GM23338 (cell line): ENCODE measurements at regions not wholly inside any gene's neighbourhood (a gene's known extent, or its start where the extent isn't known, plus 50 kb on each side); places are given as distances from the start of the nearest gene placed in this dataset.
A peak's percentile ranks its signal among the peaks of the same experiment; 100 is the strongest.

Source experiments
- ATAC-seq: fragments of 200-7000 bp; cut with Tn5 transposase; 3 replicates; pipeline ENCODE4 v1.9.1; 2020
- DNase-seq: peaks from one replicate; pipeline ENCODE4 v3.0.0-alpha.2; 2015; ENCODE audit warnings: low spot score
- H2AFZ ChIP-seq: fragments of 200-600 bp; sonication (generic); 2 replicates; pipeline ENCODE4 v1.8.0; 2016; ENCODE audit warnings: antibody characterized with exemption, mild to moderate bottlenecking, moderate library complexity
- H3F3A ChIP-seq: fragments of 200-600 bp; sonication (generic); replicated peaks from 2 replicates; pipeline ENCODE4 v1.8.0; 2017; ENCODE audit warnings: antibody characterized with exemption, mixed run types, low read depth
- H3K27ac ChIP-seq: fragments of 200-600 bp; sonication (generic); 2 replicates; pipeline ENCODE4 v1.6.1; 2016; ENCODE audit warnings: low read depth
- H3K27me3 ChIP-seq: fragments of 200-600 bp; sonication (generic); 2 replicates; pipeline ENCODE4 v1.8.0; 2016; ENCODE audit warnings: mild to moderate bottlenecking, mixed run types, moderate library complexity; ENCODE audit not compliant: insufficient read depth
- H3K36me3 ChIP-seq: fragments of 200-600 bp; sonication (generic); 2 replicates; pipeline ENCODE4 v1.8.0; 2016; ENCODE audit warnings: mild to moderate bottlenecking; ENCODE audit not compliant: insufficient read depth
- H3K4me1 ChIP-seq: fragments of 200-600 bp; sonication (generic); 2 replicates; pipeline ENCODE4 v1.8.0; 2016; ENCODE audit warnings: mild to moderate bottlenecking, moderate library complexity; ENCODE audit not compliant: insufficient read depth
- H3K4me2 ChIP-seq: fragments of 200-600 bp; sonication (generic); 2 replicates; pipeline ENCODE4 v1.7.1; 2017; ENCODE audit warnings: mixed run types
- H3K4me3 ChIP-seq: fragments of 200-600 bp; sonication (generic); 2 replicates; pipeline ENCODE4 v1.6.1; 2016; ENCODE audit warnings: mixed run types
- H3K79me2 ChIP-seq: fragments of 200-600 bp; sonication (generic); replicated peaks from 2 replicates; pipeline ENCODE4 v1.8.0; 2017; ENCODE audit warnings: mild to moderate bottlenecking; ENCODE audit not compliant: insufficient read depth
- H3K9me2 ChIP-seq: fragments of 200-600 bp; sonication (generic); 2 replicates; pipeline ENCODE4 v1.8.0; 2017; ENCODE audit not compliant: insufficient read depth
- H4K20me1 ChIP-seq: fragments of 200-600 bp; sonication (generic); replicated peaks from 2 replicates; pipeline ENCODE4 v1.8.0; 2017; ENCODE audit warnings: mild to moderate bottlenecking; ENCODE audit not compliant: insufficient read depth
- H3K27ac Mint-ChIP-seq: 2 replicates; pipeline ENCODE4 v1.8.0; 2020; ENCODE audit warnings: inconsistent platforms, mild to moderate bottlenecking, moderate library complexity, mixed read lengths
- H3K27me3 Mint-ChIP-seq: 3 replicates; pipeline ENCODE4 v1.8.0; 2022; ENCODE audit warnings: low read depth, mild to moderate bottlenecking, moderate library complexity, mixed read lengths, inconsistent platforms; ENCODE audit not compliant: insufficient read depth, poor library complexity
- H3K36me3 Mint-ChIP-seq: 3 replicates; pipeline ENCODE4 v1.8.0; 2021; ENCODE audit warnings: low read depth, mild to moderate bottlenecking, inconsistent platforms, moderate library complexity, mixed read lengths
- H3K4me1 Mint-ChIP-seq: 3 replicates; pipeline ENCODE4 v1.8.0; 2020; ENCODE audit warnings: mild to moderate bottlenecking, inconsistent platforms, mixed read lengths
- H3K4me3 Mint-ChIP-seq: 3 replicates; pipeline ENCODE4 v1.8.0; 2021; ENCODE audit warnings: moderate library complexity, mild to moderate bottlenecking, inconsistent platforms, mixed read lengths
- H3K9me3 Mint-ChIP-seq: 3 replicates; pipeline ENCODE4 v1.8.0; 2020; ENCODE audit warnings: moderate library complexity, mild to moderate bottlenecking, inconsistent platforms, mixed read lengths
- CREB1 ChIP-seq: fragments of 250-450 bp; sonication (Bioruptor Pico); IDR thresholded peaks from 2 replicates; pipeline ENCODE4 v1.5.0; 2020; ENCODE audit warnings: low read depth, mild to moderate bottlenecking, moderate library complexity
- CTCF ChIP-seq, 2 experiments: fragments of 200-600 bp in 1 of 2; sonication (generic) in 1 of 2; conservative IDR thresholded peaks; 2 replicates each; pipeline versions ENCODE4 v1.5.1 to v1.6.1; 2016 to 2017; ENCODE audit warnings: antibody characterized with exemption in 2 of 2, low read depth in 2 of 2, mild to moderate bottlenecking in 2 of 2, moderate library complexity in 1 of 2
- ETS1 ChIP-seq: IDR thresholded peaks from 2 replicates; pipeline ENCODE4 v1.6.1; 2016; ENCODE audit warnings: antibody characterized with exemption
- EZH2phosphoT487 ChIP-seq: fragments of 200-600 bp; sonication (generic); IDR thresholded peaks from one replicate; pipeline ENCODE4 v1.8.1; 2018; ENCODE audit warnings: antibody characterized with exemption; ENCODE audit not compliant: unreplicated experiment
- JUNB ChIP-seq: IDR thresholded peaks from one replicate; pipeline ENCODE4 v1.6.1; 2016; ENCODE audit warnings: antibody characterized with exemption; ENCODE audit not compliant: unreplicated experiment
- NANOG ChIP-seq: IDR thresholded peaks from 2 replicates; pipeline ENCODE4 v1.6.1; 2016; ENCODE audit warnings: antibody characterized with exemption, borderline replicate concordance
- POLR2AphosphoS5 ChIP-seq: IDR thresholded peaks from 2 replicates; pipeline ENCODE4 v1.6.1; 2016; ENCODE audit warnings: antibody characterized with exemption, low read depth
- REST ChIP-seq: IDR thresholded peaks from one replicate; pipeline ENCODE4 v1.6.1; 2018; ENCODE audit warnings: antibody characterized with exemption; ENCODE audit not compliant: unreplicated experiment
- STAT1 ChIP-seq: IDR thresholded peaks from one replicate; pipeline ENCODE4 v1.6.1; 2016; ENCODE audit warnings: antibody characterized with exemption; ENCODE audit not compliant: unreplicated experiment
- ZNF114 ChIP-seq: fragments of 250-450 bp; sonication (Bioruptor Pico); IDR thresholded peaks from 2 replicates; pipeline ENCODE4 v1.5.0; 2020; ENCODE audit warnings: mild to moderate bottlenecking, moderate library complexity

GRCh38 chr10:34931216-34931615, 116.1 kb upstream of the PARD3 start:
- peaks cover 5% of the 10 kb centered on the region for H3K4me1 Mint-ChIP-seq
- no peaks in the 10 kb centered on the region for H3K4me1 ChIP-seq
- TF ChIP-seq POLR2AphosphoS5 = no peak
- TF ChIP-seq NANOG = no peak
- no peak for TF ChIP-seq CTCF (conservative IDR thresholded peaks at IDR 0.05; ENCODE audit: low read depth in 2 of 2)
- H3K36me3 Mint-ChIP-seq = no peaks in the 10 kb centered on the region
- H3K9me2 ChIP-seq = no peaks in the 10 kb centered on the region
- H3K9me3 Mint-ChIP-seq = no peaks in the 10 kb centered on the region
- no peaks in the 10 kb centered on the region for H3K79me2 ChIP-seq
- no peak overlapping the region for H3K27ac ChIP-seq
- DNase-seq (no peak), ATAC-seq (no peak)
- H3K4me3 ChIP-seq = no peak overlapping the region
- H3F3A ChIP-seq = no peaks in the 10 kb centered on the region
- peak overlapping the region; percentile 72 for H2AFZ ChIP-seq
- H3K4me2 ChIP-seq = no peak overlapping the region
- H3K27me3 Mint-ChIP-seq = peaks cover 16% of the 10 kb centered on the region
- no peak overlapping the region for H3K4me3 Mint-ChIP-seq
- no peaks in the 10 kb centered on the region for H4K20me1 ChIP-seq
- H3K27ac Mint-ChIP-seq = no peak overlapping the region
- no peaks in the 10 kb centered on the region for H3K27me3 ChIP-seq
- no peaks in the 10 kb centered on the region for H3K36me3 ChIP-seq

- Histone ChIP-seq H3K79me2 (no peaks in the 10 kb centered on the region), H3K4me1 (peaks cover 6% of the 10 kb centered on the region), H3K9me2 (no peaks in the 10 kb centered on the region), H2AFZ (0 out of 2 replicates have a peak overlapping the region, but pooled peaks have one; percentile 56), H3K27me3 (no peaks in the 10 kb centered on the region), H3K36me3 (no peaks in the 10 kb centered on the region), H3K4me2 (no peak overlapping the region), H3K27ac (no peak overlapping the region), H4K20me1 (no peaks in the 10 kb centered on the region), H3F3A (no peaks in the 10 kb centered on the region), H3K4me3 (no peak overlapping the region)
- Mint-ChIP-seq H3K27ac (peak overlapping the region; percentile 27; the same call in 1 of the 2 replicates), H3K36me3 (peaks cover 4% of the 10 kb centered on the region; the same call in 2 of the 3 replicates), H3K4me1 (peaks cover 12% of the 10 kb centered on the region), H3K27me3 (no peaks in the 10 kb centered on the region), H3K4me3 (no peak overlapping the region), H3K9me3 (peaks cover 10% of the 10 kb centered on the region; the same call in 2 of the 3 replicates)
- no peak for ATAC-seq
- DNase-seq = no peak
- no peak for TF ChIP-seq EZH2phosphoT487
- TF ChIP-seq ZNF114 = no peak
- TF ChIP-seq JUNB = no peak
- no peak for TF ChIP-seq STAT1
- no peak for TF ChIP-seq POLR2AphosphoS5
- no peak for TF ChIP-seq REST
- TF ChIP-seq NANOG = no peak
- TF ChIP-seq ETS1 = no peak
- TF ChIP-seq CREB1 (CRISPR knock-in tag) = no peak
These were observed 107.0 kb upstream of the PARD3 start for GRCh38 chr10:34922138-34922537.
